OCI-LY3 (cell line): ENCODE measurements at regions not wholly inside any gene's neighbourhood (a gene's known extent, or its start where the extent isn't known, plus 50 kb on each side); places are given as distances from the start of the nearest gene placed in this dataset.

Experiments used
- H2AFZ ChIP-seq: fragments of 200-600, 300-600 bp; shearing (Covaris generic); 2 replicates; pipeline ENCODE4 v1.6.0; 2014; ENCODE audit warnings: antibody characterized with exemption, low read depth, low read length
- H3K27ac ChIP-seq: fragments of 200-600, 300-600 bp; sonication (generic); 2 replicates; pipeline ENCODE4 v1.5.1; 2014; ENCODE audit warnings: mild to moderate bottlenecking, low read length, moderate library complexity, mixed read lengths
- H3K27me3 ChIP-seq: fragments of 200-600, 300-600 bp; sonication (generic); 2 replicates; pipeline ENCODE4 v1.6.1; 2014; ENCODE audit warnings: low read depth, low read length, mixed read lengths
- H3K36me3 ChIP-seq: fragments of 200-600, 300-600 bp; sonication (generic); replicated peaks from 2 replicates; pipeline ENCODE3; 2014; ENCODE audit warnings: low read depth, low read length, mixed read lengths
- H3K4me1 ChIP-seq: fragments of 300-600, 200-600 bp; sonication (generic); 2 replicates; pipeline ENCODE4 v1.6.1; 2014; ENCODE audit warnings: low read length, mixed read lengths
- H3K4me2 ChIP-seq: fragments of 200-600, 300-600 bp; sonication (generic); 2 replicates; pipeline ENCODE4 v1.6.1; 2014; ENCODE audit warnings: low read length, mixed read lengths
- H3K4me3 ChIP-seq: fragments of 300-600, 200-600 bp; sonication (generic); 2 replicates; pipeline ENCODE4 v1.5.1; 2014; ENCODE audit warnings: antibody characterized with exemption, mild to moderate bottlenecking, low read length, moderate library complexity
- H3K79me2 ChIP-seq: fragments of 300-600, 200-600 bp; shearing (Covaris generic); 2 replicates; pipeline ENCODE4 v1.6.1; 2014; ENCODE audit warnings: mild to moderate bottlenecking, low read length, mixed read lengths
- H3K9ac ChIP-seq: fragments of 300-600, 200-600 bp; shearing (Covaris generic); 2 replicates; pipeline ENCODE4 v1.6.0; 2014; ENCODE audit warnings: mild to moderate bottlenecking, low read length, moderate library complexity
- H3K9me3 ChIP-seq: fragments of 200-600, 300-600 bp; shearing (Covaris generic); 2 replicates; pipeline ENCODE4 v1.6.1; 2014; ENCODE audit warnings: low read length, mixed read lengths; ENCODE audit not compliant: insufficient read depth
- H4K20me1 ChIP-seq: fragments of 200-600, 300-600 bp; sonication (generic); 2 replicates; pipeline ENCODE4 v1.6.1; 2016; ENCODE audit warnings: low read length, mixed read lengths; ENCODE audit not compliant: insufficient read depth
- EZH2phosphoT487 ChIP-seq: fragments of 200-600 bp; shearing (Covaris generic); IDR thresholded peaks from 2 replicates; pipeline ENCODE4 v1.6.1; 2018; ENCODE audit warnings: antibody characterized with exemption, mixed run types, low read depth
- TF ChIP-seq, protein P1 (sequence below): fragments of 200-600, 300-600 bp; sonication (generic); IDR thresholded peaks from 2 replicates; pipeline ENCODE4 v1.5.1; 2014; ENCODE audit warnings: antibody characterized with exemption, low read length, low read depth

DNA sequence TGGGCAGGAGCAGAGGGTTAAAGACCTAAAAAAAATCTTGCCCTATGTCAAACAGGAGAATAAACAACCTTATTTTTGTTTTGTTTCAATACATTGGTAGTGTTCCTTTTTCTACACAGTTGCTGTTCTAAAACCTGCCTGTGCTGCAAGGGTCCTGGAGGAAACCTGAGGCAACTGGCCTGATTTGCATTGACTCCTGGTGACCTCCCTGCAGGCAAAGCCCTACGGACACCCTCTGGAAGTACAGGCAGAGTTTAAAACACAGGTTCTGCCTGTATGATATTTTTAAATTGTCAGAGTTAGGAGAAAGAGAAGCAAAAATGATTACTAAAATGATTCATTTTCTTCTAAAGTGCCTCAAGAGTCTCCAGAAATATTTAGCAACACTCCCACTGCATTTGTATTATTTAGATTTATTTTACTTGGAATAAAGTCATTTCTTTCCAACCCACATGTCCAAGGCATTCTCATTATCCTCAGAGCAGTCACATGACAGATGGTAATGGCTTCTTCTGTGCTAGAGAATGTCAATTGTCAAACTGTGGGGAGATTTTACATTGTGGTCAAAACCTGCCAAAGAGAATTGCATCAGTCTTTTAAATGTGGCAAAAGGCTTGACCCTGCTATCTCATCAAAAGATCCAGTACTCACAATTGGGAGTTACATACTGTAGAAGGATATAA is 559.6 kb downstream of the CETN3 start:
- Histone ChIP-seq H3K36me3 (no peaks in the 10 kb centered on the region), H3K27ac (no peak overlapping the region), H3K79me2 (no peaks in the 10 kb centered on the region), H3K9ac (no peak overlapping the region), H4K20me1 (no peaks in the 10 kb centered on the region), H3K4me3 (no peak overlapping the region), H2AFZ (no peak overlapping the region), H3K27me3 (no peaks in the 10 kb centered on the region), H3K4me2 (no peak overlapping the region), H3K9me3 (no peaks in the 10 kb centered on the region), H3K4me1 (no peaks in the 10 kb centered on the region)
- TF ChIP-seq, protein P1, sequence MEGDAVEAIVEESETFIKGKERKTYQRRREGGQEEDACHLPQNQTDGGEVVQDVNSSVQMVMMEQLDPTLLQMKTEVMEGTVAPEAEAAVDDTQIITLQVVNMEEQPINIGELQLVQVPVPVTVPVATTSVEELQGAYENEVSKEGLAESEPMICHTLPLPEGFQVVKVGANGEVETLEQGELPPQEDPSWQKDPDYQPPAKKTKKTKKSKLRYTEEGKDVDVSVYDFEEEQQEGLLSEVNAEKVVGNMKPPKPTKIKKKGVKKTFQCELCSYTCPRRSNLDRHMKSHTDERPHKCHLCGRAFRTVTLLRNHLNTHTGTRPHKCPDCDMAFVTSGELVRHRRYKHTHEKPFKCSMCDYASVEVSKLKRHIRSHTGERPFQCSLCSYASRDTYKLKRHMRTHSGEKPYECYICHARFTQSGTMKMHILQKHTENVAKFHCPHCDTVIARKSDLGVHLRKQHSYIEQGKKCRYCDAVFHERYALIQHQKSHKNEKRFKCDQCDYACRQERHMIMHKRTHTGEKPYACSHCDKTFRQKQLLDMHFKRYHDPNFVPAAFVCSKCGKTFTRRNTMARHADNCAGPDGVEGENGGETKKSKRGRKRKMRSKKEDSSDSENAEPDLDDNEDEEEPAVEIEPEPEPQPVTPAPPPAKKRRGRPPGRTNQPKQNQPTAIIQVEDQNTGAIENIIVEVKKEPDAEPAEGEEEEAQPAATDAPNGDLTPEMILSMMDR: no peak
- TF ChIP-seq EZH2phosphoT487: no peak

DNA sequence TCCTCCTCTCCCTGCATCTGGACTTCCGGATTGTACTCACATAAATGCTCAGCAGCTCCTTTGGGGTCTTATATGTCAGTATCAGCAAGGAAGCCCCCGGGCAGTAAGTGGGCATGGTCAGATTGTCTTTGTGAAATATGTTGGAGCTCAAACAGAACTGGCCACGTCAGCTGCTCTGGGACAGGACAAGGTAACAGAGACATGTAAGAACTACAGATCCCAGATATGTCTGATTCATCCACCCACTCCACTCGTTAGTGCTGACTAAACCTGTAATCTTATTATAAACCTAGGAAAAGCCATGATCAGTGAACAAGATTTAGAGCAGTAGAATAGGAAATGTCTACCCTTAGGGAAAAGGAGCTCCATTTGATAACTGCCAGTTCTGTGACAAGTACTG is 561.8 kb downstream of the CETN3 start:
- Histone ChIP-seq H3K9ac (no peak overlapping the region), H3K27ac (no peak overlapping the region), H3K4me2 (no peak overlapping the region), H3K79me2 (no peaks in the 10 kb centered on the region), H3K4me3 (no peak overlapping the region), H3K36me3 (no peaks in the 10 kb centered on the region), H4K20me1 (no peaks in the 10 kb centered on the region), H3K4me1 (no peaks in the 10 kb centered on the region), H3K9me3 (no peaks in the 10 kb centered on the region), H3K27me3 (no peaks in the 10 kb centered on the region), H2AFZ (no peak overlapping the region)
- TF ChIP-seq, protein P1: no peak
- TF ChIP-seq EZH2phosphoT487: no peak

DNA sequence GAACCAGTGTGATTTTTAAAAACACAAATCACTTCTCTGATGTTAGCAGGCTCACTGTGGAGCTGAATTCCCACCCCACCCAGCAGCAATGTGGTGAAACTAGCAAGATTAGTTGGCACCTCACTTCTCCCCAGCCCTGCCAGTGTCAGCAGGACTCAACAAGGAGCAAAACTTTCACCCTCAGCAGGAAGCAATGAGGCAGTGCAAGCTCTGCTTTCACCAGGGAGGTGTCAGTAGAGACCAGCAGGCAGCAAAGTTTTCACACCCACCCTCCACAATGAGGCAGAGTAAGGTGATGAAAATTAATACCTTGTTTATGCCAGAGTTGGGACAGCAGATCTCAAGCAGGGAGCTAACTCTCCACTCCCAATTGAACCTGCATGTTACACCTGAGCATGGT is 565.0 kb downstream of the CETN3 start:
- H3K4me1 ChIP-seq: no peaks in the 10 kb centered on the region
- no peaks in the 10 kb centered on the region for H3K9me3 ChIP-seq
- no peaks in the 10 kb centered on the region for H4K20me1 ChIP-seq
- no peak overlapping the region for H3K27ac ChIP-seq
- no peaks in the 10 kb centered on the region for H3K27me3 ChIP-seq
- no peak overlapping the region for H3K4me3 ChIP-seq
- no peak overlapping the region for H3K4me2 ChIP-seq
- no peaks in the 10 kb centered on the region for H3K79me2 ChIP-seq
- no peaks in the 10 kb centered on the region for H3K36me3 ChIP-seq
- TF ChIP-seq, protein P1: no peak
- no peak for TF ChIP-seq EZH2phosphoT487
- H3K9ac ChIP-seq: no peak overlapping the region
- H2AFZ ChIP-seq: no peak overlapping the region

DNA sequence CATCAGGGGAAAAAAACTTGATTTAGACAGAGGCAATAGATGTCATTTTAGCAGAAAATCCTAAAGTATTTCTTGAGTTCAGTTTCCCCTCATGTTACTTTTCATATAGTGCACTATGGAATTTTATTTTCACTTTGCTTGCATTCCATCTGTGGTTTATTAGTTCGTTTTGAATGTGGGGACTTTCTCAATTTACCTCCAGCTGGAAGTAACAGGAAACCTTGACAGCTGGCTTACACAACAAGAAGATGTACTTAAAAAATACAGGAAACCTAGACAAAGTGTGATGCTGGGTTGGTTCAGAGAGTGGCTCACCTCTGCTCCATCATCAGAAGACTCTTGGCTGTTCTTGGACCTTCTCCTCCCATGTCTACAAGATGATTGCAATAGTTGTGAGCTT is 567.0 kb downstream of the CETN3 start:
- no peak overlapping the region for H2AFZ ChIP-seq

More for the DNA sequence above, 567.0 kb downstream of the CETN3 start:
- H3K27me3 ChIP-seq: no peaks in the 10 kb centered on the region
- H3K4me1 ChIP-seq: no peaks in the 10 kb centered on the region
- no peaks in the 10 kb centered on the region for H3K36me3 ChIP-seq
- no peak for TF ChIP-seq EZH2phosphoT487
- TF ChIP-seq, protein P1: no peak
- H3K79me2 ChIP-seq: no peaks in the 10 kb centered on the region
- no peaks in the 10 kb centered on the region for H3K9me3 ChIP-seq
- no peak overlapping the region for H3K4me2 ChIP-seq
- H3K4me3 ChIP-seq: no peak overlapping the region
- no peak overlapping the region for H3K9ac ChIP-seq
- no peaks in the 10 kb centered on the region for H4K20me1 ChIP-seq
- no peak overlapping the region for H3K27ac ChIP-seq
